Common myeloid progenitor, CD34-positive (primary cell): ENCODE measurements at regions not wholly inside any gene's neighbourhood (a gene's known extent, or its start where the extent isn't known, plus 50 kb on each side); places are given as distances from the start of the nearest gene placed in this dataset.

Experiments
- CTCF ChIA-PET: fragments of 350-600 bp; sonication (Branson Sonifier 250); formaldehyde crosslinking; loops from one replicate; lab custom pipeline; 2021; ENCODE audit warnings: antibody characterized with exemption; lab: Charles Lee
- POLR2A ChIA-PET: fragments of 350-600 bp; sonication (Branson Sonifier 250); formaldehyde crosslinking; loops from one replicate; lab custom pipeline; 2021; ENCODE audit warnings: antibody characterized with exemption; lab: Charles Lee
- DNase-seq, 3 donors: peaks; one replicate each; pipeline versions ENCODE4 v3.0.0 to v3.0.0-alpha.2; 2013
- H3K27ac ChIP-seq, 2 experiments: 1 replicate in 1 of 2; 2 replicates in 1 of 2; pipeline ENCODE4 v1.7.0; 2013; ENCODE audit warnings: inconsistent platforms in 2 of 2, low read length in 2 of 2, mild to moderate bottlenecking in 2 of 2, low read depth in 1 of 2, moderate library complexity in 1 of 2; ENCODE audit not compliant: severe bottlenecking in 2 of 2, insufficient read depth in 1 of 2, poor library complexity in 1 of 2
- H3K27me3 ChIP-seq, 5 experiments: replicated peaks in 2 of 5; 1 replicate in 3 of 5; 2 replicates in 2 of 5; pipeline versions ENCODE4 v1.6.1 to v1.7.0; 2013; ENCODE audit warnings: low read length in 4 of 5, mild to moderate bottlenecking in 2 of 5, moderate library complexity in 2 of 5, inconsistent platforms in 1 of 5; ENCODE audit not compliant: insufficient read depth in 5 of 5, control insufficient read depth in 4 of 5
- H3K36me3 ChIP-seq, 4 experiments: 1 replicate in 2 of 4; 2 replicates in 2 of 4; pipeline versions ENCODE4 v1.6.1 to v1.7.0; 2013; ENCODE audit warnings: low read length in 3 of 4, control low read depth in 1 of 4, mild to moderate bottlenecking in 1 of 4; ENCODE audit not compliant: control insufficient read depth in 4 of 4, insufficient read depth in 4 of 4
- H3K4me1 ChIP-seq, 4 experiments: 1 replicate in 3 of 4; 2 replicates in 1 of 4; pipeline versions ENCODE4 v1.6.1 to v1.7.1; 2013; ENCODE audit warnings: low read length in 3 of 4, mild to moderate bottlenecking in 3 of 4, control low read depth in 1 of 4, inconsistent platforms in 1 of 4, moderate library complexity in 1 of 4; ENCODE audit not compliant: control insufficient read depth in 4 of 4, insufficient read depth in 4 of 4; ENCODE audit errors: control extremely low read depth in 1 of 4
- H3K4me3 ChIP-seq, 7 experiments: 1 replicate in 4 of 7; 2 replicates in 3 of 7; pipeline versions ENCODE4 v1.5.1 to v1.7.0; 2013; ENCODE audit warnings: mild to moderate bottlenecking in 7 of 7, low read length in 6 of 7, moderate library complexity in 6 of 7, inconsistent platforms in 2 of 7, low read depth in 2 of 7, control low read depth in 1 of 7; ENCODE audit not compliant: insufficient read depth in 4 of 7, control insufficient read depth in 1 of 7; ENCODE audit errors: extremely low read depth in 1 of 7
- H3K9me3 ChIP-seq, 5 experiments: 1 replicate in 4 of 5; 2 replicates in 1 of 5; pipeline versions ENCODE4 v1.6.1 to v1.7.1; 2013; ENCODE audit warnings: low read length in 4 of 5, mild to moderate bottlenecking in 2 of 5, inconsistent platforms in 1 of 5, low read depth in 1 of 5, moderate library complexity in 1 of 5; ENCODE audit not compliant: control insufficient read depth in 4 of 5, insufficient read depth in 2 of 5; ENCODE audit errors: control extremely low read depth in 1 of 5
- WGBS: methylation state at CpG from one replicate; pipeline ENCODE4 v1.1.5; 2013; ENCODE audit not compliant: insufficient coverage; 5-methylcytosine and 5-hydroxymethylcytosine counted together

DNA sequence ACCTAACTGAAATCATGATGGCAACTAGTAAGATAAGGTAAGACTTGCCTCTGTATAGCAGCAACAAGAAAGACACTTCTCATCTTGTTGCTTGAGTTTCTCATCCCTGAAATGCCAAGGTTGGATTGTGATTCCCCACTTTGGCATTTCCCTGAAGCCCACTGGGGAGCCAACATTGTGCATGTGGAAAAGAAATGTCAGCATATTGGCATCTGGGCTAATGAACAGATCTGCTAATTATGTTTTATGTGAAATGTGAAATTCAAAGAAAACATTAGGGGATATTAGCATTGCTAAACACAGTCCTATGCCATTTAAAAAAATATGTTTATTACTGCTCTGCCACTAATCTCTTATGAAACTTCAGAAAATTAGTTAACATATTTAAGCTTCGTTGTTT, 126.3 kb upstream of the PCSK2 start:
- no peaks in the 10 kb centered on the region for H3K9me3 ChIP-seq
- no peak overlapping the region for H3K27ac ChIP-seq
- H3K4me3 ChIP-seq = no peak overlapping the region
- ChIA-PET POLR2A (no interaction called here), CTCF (no interaction called here)
- 100% methylated on average over 1 of the region's 1 CpG for WGBS
- no peaks in the 10 kb centered on the region for H3K27me3 ChIP-seq
- H3K36me3 ChIP-seq = no peaks in the 10 kb centered on the region
- no peak for DNase-seq
- H3K4me1 ChIP-seq = no peaks in the 10 kb centered on the region

DNA sequence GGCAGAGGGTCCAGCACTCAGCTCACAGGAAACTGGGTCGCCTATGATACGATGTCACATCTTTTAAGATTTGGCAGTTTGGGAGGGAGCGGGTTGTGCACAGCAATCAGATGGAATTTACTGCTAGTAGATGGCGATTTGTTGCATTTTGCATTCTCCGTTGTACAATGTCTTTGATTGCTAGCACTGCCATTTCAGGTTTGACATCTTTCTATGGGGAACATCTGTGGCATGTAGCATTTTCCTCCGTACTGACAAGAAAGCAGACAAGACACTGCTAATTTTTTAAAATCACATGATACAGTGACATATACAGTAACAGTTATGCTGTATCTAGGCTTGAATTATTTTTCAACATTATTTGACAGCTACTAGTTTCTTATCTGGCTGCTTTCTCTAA, 119.7 kb upstream of the PCSK2 start:
- POLR2A ChIA-PET = no interaction called here

DNA sequence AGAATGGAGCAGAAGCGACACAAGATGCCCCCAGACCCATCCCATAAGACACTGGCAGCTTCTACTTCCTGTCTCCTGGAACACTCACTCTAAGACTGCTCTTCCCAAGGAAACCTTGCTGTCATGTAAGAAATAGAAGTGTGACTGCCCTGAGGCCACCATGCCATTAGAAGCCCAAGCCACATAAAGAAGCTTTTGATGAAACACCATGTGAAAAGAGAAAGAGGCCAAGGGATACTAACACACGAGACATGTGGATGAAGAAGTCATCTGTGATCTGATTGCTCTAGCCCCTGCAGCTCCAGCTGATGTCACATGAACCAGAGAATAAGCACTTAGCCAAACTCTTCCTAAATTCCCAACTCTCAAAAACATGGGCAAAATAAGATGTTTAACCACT, 117.9 kb upstream of the PCSK2 start:
- H3K9me3 ChIP-seq = no peaks in the 10 kb centered on the region
- no peaks in the 10 kb centered on the region for H3K36me3 ChIP-seq
- WGBS = 60% methylated on average over 1 of the region's 2 CpGs
- CTCF ChIA-PET = no interaction called here
- H3K4me3 ChIP-seq = no peak overlapping the region
- no peaks in the 10 kb centered on the region for H3K27me3 ChIP-seq
- POLR2A ChIA-PET = no interaction called here
- no peak for DNase-seq
- H3K27ac ChIP-seq = no peak overlapping the region
- no peaks in the 10 kb centered on the region for H3K4me1 ChIP-seq

More for the DNA sequence above, 119.7 kb upstream of the PCSK2 start:
- no peaks in the 10 kb centered on the region for H3K36me3 ChIP-seq
- no peaks in the 10 kb centered on the region for H3K9me3 ChIP-seq
- WGBS = 98% methylated on average over 5 of the region's 6 CpGs
- no peaks in the 10 kb centered on the region for H3K27me3 ChIP-seq
- H3K4me3 ChIP-seq = no peak overlapping the region
- H3K4me1 ChIP-seq = no peaks in the 10 kb centered on the region
- CTCF ChIA-PET = no interaction called here
- no peak for DNase-seq
- H3K27ac ChIP-seq = no peak overlapping the region

DNA sequence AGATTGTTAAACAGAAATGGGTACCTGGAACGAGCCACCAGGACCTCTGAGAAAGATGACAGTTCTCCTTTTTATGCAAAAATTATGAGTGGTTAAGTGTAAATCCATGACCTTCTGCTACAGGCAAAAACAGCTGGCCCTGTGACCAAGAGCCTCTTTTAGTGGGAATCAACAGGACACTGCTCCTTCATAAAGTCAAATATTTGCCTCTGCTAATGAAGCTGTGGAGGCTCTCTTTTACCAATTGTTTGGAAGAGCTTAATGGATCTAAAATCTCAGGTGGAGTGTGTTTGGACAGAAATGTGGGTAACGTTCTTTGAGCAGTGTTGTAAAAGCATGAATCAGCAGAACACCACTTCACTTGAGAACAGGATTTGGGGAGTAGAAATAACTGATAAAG, 117.5 kb upstream of the PCSK2 start:
- Histone ChIP-seq H3K4me1 (no peaks in the 10 kb centered on the region), H3K4me3 (no peak overlapping the region), H3K9me3 (no peaks in the 10 kb centered on the region), H3K36me3 (no peaks in the 10 kb centered on the region), H3K27me3 (no peaks in the 10 kb centered on the region), H3K27ac (no peak overlapping the region)
- CTCF ChIA-PET = no interaction called here
- no peak for DNase-seq
- WGBS = 56% methylated on average over 2 of the region's 2 CpGs
- POLR2A ChIA-PET = no interaction called here

DNA sequence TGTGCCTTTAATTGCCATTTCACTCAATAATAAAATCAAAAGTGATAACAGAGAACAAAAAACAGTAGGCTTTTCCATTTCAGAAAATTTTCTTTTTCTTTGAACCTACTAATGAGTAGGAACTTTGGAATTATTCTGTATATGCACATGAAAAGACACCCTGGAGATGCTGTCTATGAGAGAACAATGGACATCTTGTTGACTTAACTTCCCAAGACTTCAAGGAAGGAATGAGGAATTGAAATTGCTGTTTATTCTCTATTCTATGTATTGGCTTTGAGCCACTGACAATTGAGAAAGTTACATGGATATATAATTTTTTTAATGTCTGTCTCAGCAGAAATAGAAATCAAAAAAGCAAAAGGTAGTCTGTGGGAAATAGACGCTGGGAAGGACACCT, 98.6 kb upstream of the PCSK2 start:
- CTCF ChIA-PET = no interaction called here
- Histone ChIP-seq H3K27me3 (no peaks in the 10 kb centered on the region), H3K4me3 (no peak overlapping the region), H3K9me3 (no peaks in the 10 kb centered on the region), H3K27ac (no peak overlapping the region), H3K36me3 (no peaks in the 10 kb centered on the region), H3K4me1 (no peaks in the 10 kb centered on the region)
- WGBS = 100% methylated on average over 1 of the region's 1 CpG
- no peak for DNase-seq
- POLR2A ChIA-PET = no interaction called here

DNA sequence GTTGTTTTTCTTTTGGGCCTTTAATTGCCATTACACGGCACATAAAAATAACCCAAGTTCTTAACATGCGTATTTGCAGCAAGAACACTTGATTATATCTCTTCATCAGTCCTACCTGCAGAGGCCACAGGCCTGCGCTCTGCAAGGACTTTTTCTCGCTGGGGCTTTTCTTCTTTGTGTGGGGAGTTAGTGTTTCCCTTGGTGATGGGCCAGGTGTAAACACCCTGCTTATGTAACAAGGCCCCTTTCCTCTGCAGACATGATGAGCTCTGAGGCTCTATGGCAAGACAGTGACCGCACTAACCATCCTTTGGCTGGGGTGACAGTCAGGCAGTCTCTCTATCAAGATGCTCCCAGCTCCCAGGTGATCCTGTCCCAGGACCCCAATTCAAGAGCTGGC, 97.8 kb upstream of the PCSK2 start:
- WGBS = 89% methylated on average over 3 of the region's 5 CpGs
- no peak for DNase-seq
- Histone ChIP-seq H3K36me3 (no peaks in the 10 kb centered on the region), H3K27me3 (no peaks in the 10 kb centered on the region), H3K27ac (no peak overlapping the region), H3K4me1 (no peaks in the 10 kb centered on the region), H3K4me3 (no peak overlapping the region), H3K9me3 (no peaks in the 10 kb centered on the region)
- CTCF ChIA-PET = no interaction called here
- POLR2A ChIA-PET = no interaction called here

DNA sequence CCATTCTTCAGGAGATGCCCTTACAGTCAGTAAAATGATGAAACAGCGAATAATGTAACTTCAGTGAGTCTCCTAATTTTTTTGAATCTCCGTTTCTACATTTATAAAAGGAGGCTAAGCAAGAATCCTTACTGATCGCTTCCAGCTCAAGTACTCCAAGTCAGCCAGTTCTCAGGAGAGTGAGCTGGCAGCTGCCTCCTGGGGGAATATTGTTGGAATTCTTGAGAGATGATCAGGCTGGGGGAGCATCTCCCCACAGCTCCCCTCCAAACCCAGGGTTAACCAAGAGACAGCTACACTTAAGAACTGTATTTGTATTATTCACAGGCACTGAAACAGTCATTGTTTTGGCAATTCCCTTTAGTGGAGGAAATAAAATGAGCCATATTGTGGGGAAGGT, 89.1 kb upstream of the PCSK2 start:
- Histone ChIP-seq H3K9me3 (peaks cover 0 to 1% (median 0%) of the 10 kb centered on the region in 5 experiments), H3K4me3 (no peak overlapping the region), H3K4me1 (no peaks in the 10 kb centered on the region), H3K36me3 (no peaks in the 10 kb centered on the region), H3K27ac (no peak overlapping the region), H3K27me3 (no peaks in the 10 kb centered on the region)
- CTCF ChIA-PET = no interaction called here
- 100% methylated on average over 3 of the region's 3 CpGs for WGBS
- no peak for DNase-seq
- POLR2A ChIA-PET = no interaction called here
